HG03060 (cell line): ENCODE measurements at regions not wholly inside any gene's neighbourhood (a gene's known extent, or its start where the extent isn't known, plus 50 kb on each side); places are given as distances from the start of the nearest gene placed in this dataset.
"Not testable (repeated sequence)": the region's sequence is repeated elsewhere in the genome, so short reads cannot be mapped to it uniquely, and the experiment has no call there.

ENCODE experiments used
- ATAC-seq: cut with Tn5 transposase; IDR thresholded peaks from one replicate; pipeline ENCODE4 v1.9.1; 2021; ENCODE audit warnings: low read depth, moderate number of reproducible peaks; ENCODE audit not compliant: unreplicated experiment

DNA sequence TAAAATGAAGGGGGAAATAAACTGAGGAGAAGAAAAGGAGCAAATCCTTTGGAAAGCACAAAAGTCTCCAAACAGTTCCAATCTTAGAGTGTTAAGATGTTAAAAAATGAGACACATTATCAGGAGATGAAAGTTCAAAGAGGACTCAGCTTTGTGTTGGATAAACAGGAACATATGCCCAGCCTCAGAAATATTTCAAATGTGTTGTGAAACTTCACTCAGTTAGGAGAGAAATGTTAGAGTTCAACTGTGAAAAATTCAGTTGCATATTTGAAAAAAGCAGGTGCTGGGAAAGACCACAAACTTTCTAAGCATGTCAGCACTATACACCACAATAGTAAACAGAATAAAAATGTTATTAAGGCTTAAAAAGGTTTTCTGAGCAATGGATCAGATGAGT is 136.8 kb upstream of the PRKD1 start:
- ATAC-seq, result no peak

DNA sequence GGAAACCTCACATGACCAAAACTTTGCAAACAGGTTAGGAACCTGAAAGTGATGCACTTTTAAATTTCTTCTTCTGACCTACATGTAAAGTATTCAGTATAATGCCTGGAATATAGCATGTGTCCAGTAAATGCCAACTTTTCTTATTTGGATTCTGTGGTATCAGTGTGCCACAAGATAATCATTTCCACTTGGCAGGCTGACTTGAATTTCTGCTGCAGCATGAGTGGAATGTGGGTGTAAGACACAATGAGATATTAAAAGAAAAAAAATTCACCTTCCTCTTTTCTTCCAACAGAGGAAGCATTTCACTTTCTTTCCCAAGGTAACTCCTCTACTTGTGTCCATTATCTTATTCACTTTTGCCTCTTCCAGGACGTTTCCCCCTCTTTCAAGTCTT is 141.9 kb upstream of the PRKD1 start:
- ATAC-seq, result no peak

GRCh38 chr14:30072454-30072853 is 144.8 kb upstream of the PRKD1 start:
- ATAC-seq, result not testable (repeated sequence)

GRCh38 chr14:30077946-30078345 is 150.3 kb upstream of the PRKD1 start:
- ATAC-seq, result no peak

GRCh38 chr14:30078811-30079402 is 151.3 kb upstream of the PRKD1 start:
- ATAC-seq, result no peak

DNA sequence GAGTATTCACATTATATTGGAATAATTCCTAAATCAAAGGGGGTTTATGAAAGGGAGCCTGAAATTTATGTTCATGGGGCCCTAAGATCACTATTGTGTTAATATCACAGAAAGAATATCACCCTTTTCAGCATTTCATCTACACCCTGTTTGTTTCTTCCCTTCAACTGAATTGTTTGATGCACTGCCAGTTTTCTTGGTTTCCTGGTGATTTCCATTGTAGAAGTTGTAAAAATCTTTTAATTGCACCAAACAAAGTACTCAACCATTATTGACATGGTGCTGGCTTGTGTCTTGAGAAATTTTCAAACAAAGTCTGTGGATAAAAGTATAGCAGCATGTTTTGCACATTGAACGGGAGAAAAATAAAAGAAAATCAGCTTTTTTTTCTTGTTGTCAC is 154.8 kb upstream of the PRKD1 start:
- no peak for ATAC-seq

GRCh38 chr14:30084811-30085210 is 157.2 kb upstream of the PRKD1 start:
- ATAC-seq, result no peak

- no peak for ATAC-seq
Measured at GRCh38 chr14:30085943-30086342, 158.3 kb upstream of the PRKD1 start.

DNA sequence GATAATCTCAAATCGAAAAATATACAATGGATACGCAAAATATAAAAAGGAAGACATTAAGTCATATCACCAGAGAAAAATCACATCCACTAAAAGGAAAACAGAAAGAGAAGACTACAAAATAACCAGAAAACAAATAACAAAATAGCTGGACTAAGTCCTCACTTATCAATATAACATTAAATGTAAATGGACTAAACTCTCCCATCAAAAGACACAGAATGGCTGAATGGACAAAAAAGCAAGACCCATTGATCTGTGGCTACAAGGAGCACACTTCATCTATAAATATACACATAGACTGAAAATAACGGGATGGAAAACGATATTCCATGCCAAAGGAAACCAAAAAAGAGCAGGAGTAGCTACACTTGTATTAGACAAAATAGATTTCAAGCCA is 161.0 kb upstream of the PRKD1 start:
- no peak for ATAC-seq

DNA sequence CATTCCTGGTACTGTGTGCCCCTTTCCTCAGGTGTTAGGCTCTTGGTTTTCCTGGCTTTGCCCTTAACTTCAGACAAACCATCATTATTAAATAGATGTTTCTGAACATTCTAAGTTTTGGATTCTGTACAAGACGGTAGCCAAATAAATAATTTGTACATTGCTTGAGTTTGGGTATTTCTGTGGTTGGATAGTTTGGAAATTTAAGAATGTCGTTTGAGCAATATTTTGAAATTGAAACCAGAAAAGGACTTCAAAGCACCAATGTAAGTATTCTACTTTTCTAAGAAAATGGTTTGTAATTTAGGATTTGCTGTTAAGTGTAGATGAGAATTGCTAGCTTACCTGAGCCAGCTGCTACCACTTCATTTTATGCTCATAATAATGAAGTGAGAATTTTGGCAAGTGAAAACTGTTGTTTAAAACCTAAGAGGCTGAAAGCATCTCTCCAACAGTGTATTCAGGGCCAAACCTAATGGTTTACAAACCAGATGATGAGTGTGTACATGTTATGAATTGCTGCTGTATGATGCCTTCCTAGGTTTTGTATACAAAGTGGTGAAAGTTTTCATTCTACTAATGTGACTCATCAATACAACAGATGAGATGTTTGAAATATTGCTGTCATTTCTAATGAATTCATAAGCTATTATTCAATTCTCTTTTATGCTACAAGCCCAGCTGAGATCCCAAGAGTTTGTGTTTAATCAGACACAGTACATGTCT is 181.5 kb upstream of the PRKD1 start:
- ATAC-seq, result no peak

DNA sequence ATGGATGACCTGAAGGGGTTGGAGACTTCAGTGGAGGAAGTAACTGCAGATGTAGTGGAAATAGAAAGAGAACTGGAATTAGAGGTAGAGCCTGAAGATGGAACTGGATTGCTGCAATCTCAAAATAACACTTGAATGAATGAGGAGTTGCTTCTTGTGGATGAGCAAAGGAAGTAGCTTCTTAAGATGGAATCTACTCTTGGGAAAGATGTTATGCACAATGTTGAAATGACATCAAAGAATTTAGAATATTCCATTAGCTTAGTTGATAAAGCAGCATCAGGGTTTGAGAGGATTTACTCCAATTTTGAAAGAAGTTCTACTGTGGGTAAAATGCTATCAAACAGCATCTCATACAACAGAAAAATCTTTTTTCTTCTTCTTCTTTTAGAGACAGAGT is 186.4 kb upstream of the PRKD1 start:
- no peak for ATAC-seq

- no peak for ATAC-seq
Measured at GRCh38 chr14:30115756-30116155, 188.1 kb upstream of the PRKD1 start.

DNA sequence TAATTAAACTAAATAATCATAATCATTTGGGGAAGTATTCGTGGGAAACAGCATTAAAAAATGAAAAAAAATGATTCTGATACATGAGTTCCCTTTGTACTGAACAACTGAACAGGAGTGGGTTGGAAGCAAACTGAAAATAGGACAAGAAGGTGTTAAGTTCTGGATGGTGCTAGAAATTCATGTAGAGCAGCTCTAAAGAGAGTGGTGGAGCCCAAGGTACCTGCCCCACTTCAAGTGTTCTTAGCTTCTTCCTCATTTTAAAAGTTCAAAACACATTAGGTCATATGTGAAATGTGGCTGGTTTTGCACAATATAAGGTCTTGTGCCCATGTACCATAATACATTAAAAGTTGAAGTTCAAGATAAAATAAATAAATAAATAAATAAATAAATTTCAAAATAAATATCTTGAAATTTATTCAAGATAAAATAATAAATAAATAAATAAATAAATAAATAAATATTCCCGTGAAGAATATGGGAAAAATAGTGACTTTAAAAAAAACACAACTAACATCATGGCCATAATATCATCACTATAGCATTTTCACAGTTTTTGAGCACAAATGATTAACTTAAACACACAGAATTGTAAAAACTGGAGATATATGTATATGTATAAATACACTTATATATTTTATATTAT is 191.5 kb upstream of the PRKD1 start:
- ATAC-seq, result no peak

GRCh38 chr14:30125322-30125979 is 197.8 kb upstream of the PRKD1 start:
- ATAC-seq, result no peak

GRCh38 chr14:30129807-30130206 is 202.2 kb upstream of the PRKD1 start:
- no peak for ATAC-seq

- no peak for ATAC-seq
Measured at GRCh38 chr14:30131581-30132097, 204.0 kb upstream of the PRKD1 start.

- no peak for ATAC-seq
Measured at GRCh38 chr14:30132196-30132595, 204.5 kb upstream of the PRKD1 start.

GRCh38 chr14:30134936-30135335 is 207.3 kb upstream of the PRKD1 start:
- ATAC-seq, result no peak

DNA sequence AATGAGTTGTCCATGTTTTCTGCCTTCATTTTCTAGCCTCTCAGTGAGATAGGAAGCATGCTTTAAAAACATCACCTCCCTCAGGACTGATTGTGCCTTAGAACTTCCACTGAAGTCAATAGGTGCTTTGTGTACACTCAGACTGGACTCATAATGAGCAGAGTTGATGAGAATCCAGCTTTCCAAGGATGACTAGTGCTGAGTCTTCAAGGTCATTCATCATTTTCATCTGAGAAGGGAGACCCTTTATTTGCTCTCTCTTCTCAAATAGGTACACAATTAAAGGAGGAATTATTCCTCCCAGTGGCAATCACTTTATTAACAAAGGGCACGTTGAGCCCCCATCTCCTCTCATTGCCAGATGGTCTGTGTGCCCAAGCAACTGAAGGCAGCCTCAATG is 210.9 kb upstream of the PRKD1 start:
- ATAC-seq, result no peak

DNA sequence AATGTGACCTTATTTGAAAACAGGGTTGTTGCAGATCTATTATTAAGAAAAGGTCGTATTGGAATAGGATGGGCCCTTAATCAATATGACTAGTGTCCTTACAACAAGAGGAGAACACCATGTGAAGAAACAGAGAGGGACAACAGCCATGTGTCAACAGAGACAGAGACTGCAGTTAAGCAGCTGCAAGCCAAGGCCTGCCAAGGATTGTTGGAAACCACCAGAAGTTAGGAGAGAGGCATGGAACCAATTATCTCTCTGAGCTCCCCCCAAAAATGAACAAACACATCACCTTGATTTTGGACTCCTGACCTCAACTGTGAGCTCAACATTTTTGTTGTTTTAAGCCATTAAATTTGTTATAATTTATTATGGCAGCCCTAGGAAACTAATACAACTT is 214.6 kb upstream of the PRKD1 start:
- no peak for ATAC-seq

GRCh38 chr14:30143627-30144026 is 216.0 kb upstream of the PRKD1 start:
- no peak for ATAC-seq
